Immature natural killer cell (primary cell): ENCODE measurements at regions not wholly inside any gene's neighbourhood (a gene's known extent, or its start where the extent isn't known, plus 50 kb on each side); places are given as distances from the start of the nearest gene placed in this dataset.
A peak's percentile ranks its signal among the peaks of the same experiment; 100 is the strongest.

ENCODE experiments used
- DNase-seq, 3 donors: peaks; one replicate each; pipeline ENCODE4 v3.0.0; 2022; ENCODE audit warnings: mixed read lengths in 1 of 3
- H3K27ac Mint-ChIP-seq, 6 donors: one replicate each; pipeline ENCODE4 v1.8.0; 2020; ENCODE audit warnings: mixed read lengths in 6 of 6, mild to moderate bottlenecking in 5 of 6, inconsistent platforms in 4 of 6, moderate library complexity in 3 of 6
- H3K27me3 Mint-ChIP-seq, 3 donors: one replicate each; pipeline ENCODE4 v1.8.0; 2020 to 2021; ENCODE audit warnings: low read depth in 3 of 3, mild to moderate bottlenecking in 3 of 3, mixed read lengths in 3 of 3, moderate library complexity in 3 of 3, inconsistent platforms in 1 of 3
- H3K36me3 Mint-ChIP-seq, 3 donors: one replicate each; pipeline ENCODE4 v1.8.0; 2020; ENCODE audit warnings: mixed read lengths in 3 of 3, inconsistent platforms in 2 of 3, mild to moderate bottlenecking in 2 of 3
- H3K4me1 Mint-ChIP-seq, 2 donors: one replicate each; pipeline ENCODE4 v1.8.0; 2020; ENCODE audit warnings: inconsistent platforms in 2 of 2, mild to moderate bottlenecking in 2 of 2, mixed read lengths in 2 of 2, moderate library complexity in 1 of 2
- H3K4me3 Mint-ChIP-seq, 5 donors: one replicate each; pipeline ENCODE4 v1.8.0; 2020; ENCODE audit warnings: mild to moderate bottlenecking in 5 of 5, mixed read lengths in 5 of 5, inconsistent platforms in 3 of 5, moderate library complexity in 3 of 5
- H3K9me3 Mint-ChIP-seq, 6 donors: one replicate each; pipeline ENCODE4 v1.8.0; 2020; ENCODE audit warnings: mild to moderate bottlenecking in 6 of 6, mixed read lengths in 6 of 6, inconsistent platforms in 4 of 6, moderate library complexity in 3 of 6

DNA sequence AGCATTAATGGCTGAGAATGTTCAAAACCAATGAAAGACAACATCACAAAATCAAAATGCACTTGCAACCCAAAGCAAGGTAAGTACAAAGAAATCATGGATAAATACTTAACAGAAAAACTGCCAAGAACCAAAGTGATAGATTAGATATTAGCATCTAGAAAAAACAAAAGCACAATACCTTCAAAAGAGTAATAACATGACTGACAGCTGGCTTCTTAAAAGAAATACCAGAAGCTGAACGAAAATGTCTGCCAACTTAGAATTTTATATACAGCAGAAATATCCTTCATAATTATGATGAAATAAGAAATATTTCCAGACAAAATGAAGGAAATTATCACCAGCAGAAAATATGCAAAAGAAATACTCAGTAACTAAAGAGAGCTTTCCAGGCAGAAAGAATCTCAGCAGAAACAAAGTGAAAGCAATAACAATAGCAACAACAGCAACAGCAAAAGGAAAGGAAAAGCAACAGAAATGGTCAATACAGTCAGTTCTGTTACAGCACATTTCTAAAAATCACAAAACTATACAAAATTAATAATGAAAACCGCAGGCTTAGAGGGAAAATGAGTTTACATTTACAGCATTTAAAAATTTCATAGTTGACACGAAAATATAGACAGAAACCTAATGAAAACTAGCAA lies 121.5 kb upstream of the MAN1A1 start:
- peak overlapping the region in 4 of 6 donors; percentile 31 to 61 (median 46) for H3K27ac Mint-ChIP-seq
- H3K4me1 Mint-ChIP-seq = peaks cover 6 to 19% of the 10 kb centered on the region in 2 donors
- H3K27me3 Mint-ChIP-seq = peaks cover 0 to 2% (median 0%) of the 10 kb centered on the region in 3 donors
- H3K9me3 Mint-ChIP-seq = peaks cover 0 to 2% (median 0%) of the 10 kb centered on the region in 6 donors
- no peaks in the 10 kb centered on the region for H3K36me3 Mint-ChIP-seq
- peak overlapping the region in 3 of 5 donors; percentile 42 to 86 (median 54) for H3K4me3 Mint-ChIP-seq
- peak in 1 of 3 donors; percentile 5 for DNase-seq

DNA sequence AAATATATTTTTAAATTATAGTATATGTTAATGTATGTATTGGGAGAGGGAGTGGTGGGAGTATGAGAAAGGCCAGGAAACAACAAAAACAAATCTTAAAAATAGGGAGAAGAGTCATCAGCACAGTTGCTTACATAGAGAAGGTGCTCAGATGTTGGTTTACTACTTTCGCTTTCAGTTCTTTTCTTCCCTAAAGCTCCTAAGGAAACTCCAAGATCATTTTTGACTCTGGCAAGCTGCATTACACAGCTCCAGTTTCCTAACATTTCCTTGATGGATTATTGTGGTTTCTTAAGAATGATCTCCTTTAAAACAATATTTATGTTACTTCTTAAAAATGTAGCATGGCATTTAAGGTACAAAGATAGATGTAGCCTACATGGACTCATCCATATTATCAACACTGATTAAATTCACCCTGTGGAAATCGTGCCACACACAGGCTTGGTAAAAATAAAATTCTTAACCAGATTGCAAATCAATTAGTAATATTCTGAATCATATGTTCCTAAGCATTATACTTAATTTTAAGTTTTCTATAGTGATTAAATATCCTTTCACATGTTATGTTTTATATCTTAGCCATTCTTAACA lies 118.0 kb upstream of the MAN1A1 start:
- Mint-ChIP-seq H3K27me3 (peaks cover 0 to 2% (median 0%) of the 10 kb centered on the region in 3 donors), H3K4me3 (peak overlapping the region in 2 of 5 donors; percentile 19 to 57), H3K9me3 (peaks cover 0 to under 1% (median 0%) of the 10 kb centered on the region in 6 donors), H3K4me1 (peaks cover 8 to 24% of the 10 kb centered on the region in 2 donors), H3K27ac (peak overlapping the region in 1 of 6 donors; percentile 31), H3K36me3 (peaks cover 0 to 5% (median 0%) of the 10 kb centered on the region in 3 donors)
- no peak for DNase-seq

DNA sequence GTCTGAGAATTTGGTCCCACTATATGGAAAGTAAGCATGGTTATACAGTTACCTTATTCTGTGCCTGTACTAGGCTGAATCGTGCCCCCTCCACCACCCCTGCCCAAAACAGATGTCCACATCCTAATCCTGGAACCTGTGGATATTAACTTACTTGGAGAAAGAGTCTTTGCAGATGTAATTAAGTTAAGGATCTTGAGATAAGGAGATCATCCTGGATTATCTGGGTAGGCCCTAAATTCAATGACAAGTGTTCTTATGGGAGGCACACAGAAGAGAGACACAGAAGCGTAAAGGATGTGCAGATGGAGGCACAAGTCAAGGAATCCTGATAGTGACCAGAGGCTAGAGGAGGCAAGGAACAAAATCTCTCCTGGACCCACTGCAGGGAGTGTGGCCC lies 116.7 kb upstream of the MAN1A1 start:
- H3K27me3 Mint-ChIP-seq = peaks cover 0 to 2% (median 0%) of the 10 kb centered on the region in 3 donors
- H3K27ac Mint-ChIP-seq = no peak overlapping the region
- H3K4me3 Mint-ChIP-seq = no peak overlapping the region
- no peak for DNase-seq
- H3K36me3 Mint-ChIP-seq = peaks cover 0 to 8% (median 0%) of the 10 kb centered on the region in 3 donors
- peaks cover 8 to 24% of the 10 kb centered on the region in 2 donors for H3K4me1 Mint-ChIP-seq
- no peaks in the 10 kb centered on the region for H3K9me3 Mint-ChIP-seq

DNA sequence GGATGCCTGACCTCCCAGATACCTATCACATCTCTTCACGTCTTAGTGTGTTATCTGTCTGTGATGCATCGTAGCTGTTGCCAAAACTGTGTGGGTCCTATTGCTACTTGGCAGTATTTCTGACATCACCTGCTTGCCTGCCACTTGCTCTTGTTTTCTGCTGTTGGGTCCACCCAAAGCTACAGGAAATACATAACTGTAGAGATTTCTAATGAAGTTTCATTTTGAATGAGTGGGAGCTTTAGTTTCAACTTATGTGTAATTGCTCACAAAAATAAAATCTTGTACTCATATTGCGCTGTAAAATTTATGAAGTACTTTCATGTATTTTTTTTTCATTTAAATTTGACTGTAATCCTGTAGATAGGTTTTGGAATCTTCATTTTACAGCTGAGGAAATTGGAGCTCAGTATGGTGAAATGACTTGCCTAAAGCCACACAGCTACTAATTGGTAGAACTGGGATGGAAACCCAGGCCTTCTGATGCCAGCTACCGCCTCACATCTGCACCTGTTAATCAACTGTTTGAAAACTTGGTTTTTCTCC lies 113.6 kb upstream of the MAN1A1 start:
- Mint-ChIP-seq H3K27ac (peak overlapping the region in 1 of 6 donors; percentile 50), H3K36me3 (peaks cover 0 to 12% (median 0%) of the 10 kb centered on the region in 3 donors), H3K4me3 (no peak overlapping the region), H3K4me1 (peaks cover 8 to 19% of the 10 kb centered on the region in 2 donors), H3K9me3 (peaks cover 0 to 3% (median 0%) of the 10 kb centered on the region in 6 donors), H3K27me3 (peaks cover 0 to 2% (median 1%) of the 10 kb centered on the region in 3 donors)
- peak in 1 of 3 donors; percentile 4 for DNase-seq

DNA sequence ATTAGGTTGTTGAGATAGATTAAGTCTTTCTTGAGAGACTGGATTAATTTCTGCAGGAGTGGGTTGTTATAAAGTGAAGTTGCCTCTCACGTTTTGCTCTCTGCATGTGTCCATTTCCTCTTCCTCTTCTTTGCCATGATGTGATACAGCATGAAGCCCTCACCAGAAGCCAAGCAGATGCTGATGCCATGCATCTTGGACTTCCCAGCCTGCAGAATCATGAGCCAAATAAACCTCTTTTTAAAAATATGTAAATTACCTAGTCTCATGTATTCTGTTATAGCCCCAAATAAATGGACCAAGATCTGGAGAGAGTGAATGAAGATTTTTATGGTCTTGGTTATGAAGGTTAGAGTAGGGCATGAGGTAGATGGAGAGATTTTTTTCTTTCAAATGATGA lies 111.6 kb upstream of the MAN1A1 start:
- Mint-ChIP-seq H3K36me3 (peaks cover 0 to 12% (median 0%) of the 10 kb centered on the region in 3 donors), H3K9me3 (peaks cover 0 to 3% (median 0%) of the 10 kb centered on the region in 6 donors), H3K27me3 (peaks cover 0 to 2% (median 1%) of the 10 kb centered on the region in 3 donors), H3K4me3 (no peak overlapping the region), H3K27ac (no peak overlapping the region), H3K4me1 (peaks cover 2 to 6% of the 10 kb centered on the region in 2 donors)
- no peak for DNase-seq

DNA sequence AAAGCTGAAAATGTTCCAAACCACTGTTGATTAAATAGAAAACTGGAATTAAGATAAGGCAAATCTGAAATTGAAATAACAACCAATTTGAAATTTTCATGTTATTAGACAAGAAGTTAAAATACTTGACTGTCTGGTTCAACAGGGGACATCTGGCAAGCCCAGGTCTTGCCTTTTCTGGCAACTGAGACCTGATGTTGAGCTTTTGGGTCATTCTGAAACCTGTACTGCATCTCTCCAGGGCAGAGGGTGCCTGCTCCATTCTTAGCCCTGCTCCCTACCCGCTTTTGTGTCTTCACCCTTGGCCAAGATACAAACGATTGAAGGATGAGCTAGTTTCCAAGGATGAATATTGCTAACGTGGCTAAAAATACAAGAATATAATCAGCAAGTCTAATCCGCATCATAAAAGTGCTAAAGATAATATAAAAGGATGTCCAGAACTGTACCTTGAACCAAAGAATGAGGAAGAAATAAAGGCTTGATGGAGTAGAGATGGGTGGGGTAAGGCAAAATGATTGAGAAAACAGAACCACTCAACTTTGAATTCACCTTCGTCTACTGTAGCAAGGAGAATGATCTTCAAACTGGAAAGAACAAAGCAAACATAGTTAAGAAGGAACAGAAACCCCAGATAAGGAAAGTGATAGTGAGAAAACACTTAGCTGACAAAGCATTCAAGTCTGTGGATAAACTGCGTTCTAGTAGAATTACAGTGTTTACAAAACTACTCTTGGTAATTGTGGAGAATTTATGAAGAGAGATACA lies 109.8 kb upstream of the MAN1A1 start:
- Mint-ChIP-seq H3K27ac (no peak overlapping the region), H3K36me3 (peaks cover 0 to 7% (median 0%) of the 10 kb centered on the region in 3 donors)
- no peak for DNase-seq

DNA sequence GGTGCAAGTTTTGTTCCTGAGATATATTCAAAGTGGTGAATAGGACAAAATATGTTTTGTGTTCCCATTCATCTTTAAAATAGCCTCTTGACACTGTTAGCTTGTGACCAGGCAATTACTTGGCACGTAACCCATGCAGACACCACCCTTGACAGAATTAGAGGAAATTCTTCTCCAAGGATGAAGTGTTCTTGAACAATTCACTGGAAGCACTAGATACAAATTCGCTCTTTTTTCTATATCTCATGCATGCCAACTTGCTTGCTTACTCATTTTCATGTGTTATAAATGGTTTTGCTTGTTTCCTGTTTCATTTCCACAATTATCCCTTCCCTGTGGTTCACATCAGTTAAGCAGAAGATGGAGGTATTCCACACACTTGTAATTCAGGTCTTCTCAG lies 105.2 kb upstream of the MAN1A1 start:
- H3K4me3 Mint-ChIP-seq = no peak overlapping the region
- H3K4me1 Mint-ChIP-seq = no peaks in the 10 kb centered on the region

More for the DNA sequence above, 109.8 kb upstream of the MAN1A1 start:
- H3K9me3 Mint-ChIP-seq = peaks cover 0 to 3% (median 0%) of the 10 kb centered on the region in 6 donors
- H3K27me3 Mint-ChIP-seq = peaks cover 0 to 2% (median 1%) of the 10 kb centered on the region in 3 donors
- no peak overlapping the region for H3K4me3 Mint-ChIP-seq
- peaks cover 2 to 6% of the 10 kb centered on the region in 2 donors for H3K4me1 Mint-ChIP-seq

DNA sequence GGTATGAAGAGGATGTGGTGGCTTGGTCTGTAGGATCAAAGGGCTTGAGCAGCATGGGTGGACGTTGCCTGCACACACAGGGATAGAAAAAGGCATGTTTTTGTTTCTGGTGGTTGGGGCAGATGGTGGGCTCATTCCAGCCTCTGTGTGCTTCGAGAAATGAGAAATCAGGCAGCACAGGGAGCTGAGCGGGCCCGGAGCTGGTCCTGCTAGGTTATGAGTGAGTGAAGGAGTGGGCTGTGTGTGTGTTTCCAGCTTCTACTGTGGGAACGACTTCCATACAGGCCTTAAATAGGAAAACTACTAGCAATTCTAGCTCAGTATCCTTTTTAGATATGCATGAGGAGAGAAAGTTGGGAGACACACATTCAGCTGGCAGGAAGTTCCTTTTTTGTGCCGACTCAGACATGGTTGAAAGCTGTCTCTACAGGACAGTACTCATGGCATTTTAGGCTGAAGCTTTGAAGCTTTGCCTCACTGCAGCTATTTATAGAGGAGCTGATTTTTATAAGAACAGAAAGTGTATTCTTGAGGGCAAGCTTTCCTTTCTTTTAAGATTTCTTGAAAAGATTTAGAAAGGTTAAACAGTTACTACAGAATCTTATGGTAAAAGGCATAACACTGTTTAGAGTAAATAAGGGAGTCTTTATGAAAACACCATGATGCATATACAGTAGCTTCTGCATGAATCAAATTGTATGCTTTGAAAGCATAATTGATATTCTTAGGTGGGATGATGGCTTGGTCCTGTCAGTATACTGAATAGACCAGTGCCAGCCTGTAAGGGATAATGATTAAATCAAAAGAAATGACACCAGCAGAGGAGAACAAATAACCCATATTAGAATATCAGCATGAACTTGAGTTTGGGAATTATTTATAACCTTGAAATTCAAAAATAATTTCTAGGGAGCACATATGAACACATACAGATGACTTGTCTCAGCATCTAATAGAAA lies 104.0 kb upstream of the MAN1A1 start:
- DNase-seq = no peak
- Mint-ChIP-seq H3K4me3 (no peak overlapping the region), H3K27me3 (peaks cover 0 to 2% (median under 1%) of the 10 kb centered on the region in 3 donors), H3K4me1 (no peaks in the 10 kb centered on the region), H3K9me3 (peaks cover 0 to 3% (median 0%) of the 10 kb centered on the region in 6 donors), H3K36me3 (peaks cover 0 to 3% (median 0%) of the 10 kb centered on the region in 3 donors), H3K27ac (no peak overlapping the region)

More for the DNA sequence above, 105.2 kb upstream of the MAN1A1 start:
- no peak for DNase-seq
- Mint-ChIP-seq H3K9me3 (peaks cover 0 to 3% (median 0%) of the 10 kb centered on the region in 6 donors), H3K27ac (no peak overlapping the region), H3K27me3 (peaks cover 0 to 4% (median 1%) of the 10 kb centered on the region in 3 donors), H3K36me3 (peaks cover 0 to 3% (median 0%) of the 10 kb centered on the region in 3 donors)

DNA sequence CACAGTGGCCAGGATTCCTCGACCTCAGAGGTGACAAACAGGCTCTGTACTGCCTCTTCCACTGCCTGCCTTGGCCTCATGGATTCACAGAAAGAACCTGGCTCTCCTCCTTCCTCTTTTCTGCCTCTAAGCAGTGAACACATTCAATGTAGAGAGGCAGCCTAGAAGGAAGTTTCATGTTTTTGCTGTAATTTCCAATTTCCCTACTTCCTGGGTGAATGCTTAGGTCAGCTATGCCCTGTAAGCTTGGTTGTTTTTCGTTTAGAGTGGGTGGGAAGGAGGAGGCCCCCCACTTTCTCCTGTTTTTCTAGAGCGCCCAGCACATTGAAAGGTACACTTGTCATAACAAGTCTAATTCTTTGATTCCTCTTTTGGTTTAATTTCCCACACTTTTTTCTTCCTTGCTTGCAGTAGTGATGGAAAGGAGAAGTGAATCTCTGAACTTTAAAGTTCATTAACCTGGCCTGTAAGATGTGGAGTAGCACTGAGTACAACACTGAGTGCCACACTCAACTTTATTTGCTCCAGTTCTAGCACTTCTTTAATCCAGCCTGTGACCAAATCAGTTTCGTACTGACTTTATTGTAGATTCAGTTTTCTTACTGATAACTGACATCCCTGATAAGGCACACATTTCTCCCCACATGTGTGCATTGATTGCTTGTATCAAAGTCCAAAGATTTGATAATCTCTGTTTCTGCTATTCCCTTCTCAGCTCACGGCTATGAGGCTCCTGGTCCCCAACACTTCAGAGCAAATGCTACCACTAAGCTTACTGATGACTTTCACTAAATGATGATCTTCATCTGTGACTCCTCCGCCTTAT lies 100.0 kb upstream of the MAN1A1 start:
- Mint-ChIP-seq H3K36me3 (peaks cover 0 to 3% (median 0%) of the 10 kb centered on the region in 3 donors), H3K9me3 (peaks cover 0 to 3% (median 0%) of the 10 kb centered on the region in 6 donors), H3K4me3 (no peak overlapping the region), H3K4me1 (no peaks in the 10 kb centered on the region), H3K27me3 (peaks cover 0 to 2% (median 0%) of the 10 kb centered on the region in 3 donors), H3K27ac (peak overlapping the region in 1 of 6 donors; percentile 0)
- DNase-seq = no peak

DNA sequence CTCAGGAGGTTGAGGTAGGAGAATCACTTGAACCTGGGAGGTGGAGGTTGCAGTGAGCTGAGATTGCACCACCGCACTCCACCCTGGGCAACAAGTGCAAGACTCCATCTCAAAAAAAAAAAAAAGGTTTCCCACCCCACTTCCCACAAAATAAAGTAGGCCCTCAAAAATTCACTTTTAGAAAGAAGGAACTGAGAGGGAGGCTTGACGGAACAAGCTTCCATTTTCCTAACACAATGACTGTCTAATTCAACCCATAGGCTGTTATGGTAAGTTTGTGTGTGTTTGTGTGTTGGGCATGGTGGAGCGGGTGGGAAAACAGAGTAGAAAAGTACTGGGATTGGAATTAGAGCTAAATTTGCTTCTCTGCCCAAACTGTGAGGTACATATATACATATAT lies 98.4 kb upstream of the MAN1A1 start:
- no peak overlapping the region for H3K27ac Mint-ChIP-seq
- H3K27me3 Mint-ChIP-seq = peaks cover 0 to 4% (median 0%) of the 10 kb centered on the region in 3 donors
- no peak overlapping the region for H3K4me3 Mint-ChIP-seq
- no peak for DNase-seq
- H3K4me1 Mint-ChIP-seq = no peaks in the 10 kb centered on the region
- peaks cover 0 to 2% (median 0%) of the 10 kb centered on the region in 6 donors for H3K9me3 Mint-ChIP-seq
- H3K36me3 Mint-ChIP-seq = peaks cover 0 to 3% (median 3%) of the 10 kb centered on the region in 3 donors

DNA sequence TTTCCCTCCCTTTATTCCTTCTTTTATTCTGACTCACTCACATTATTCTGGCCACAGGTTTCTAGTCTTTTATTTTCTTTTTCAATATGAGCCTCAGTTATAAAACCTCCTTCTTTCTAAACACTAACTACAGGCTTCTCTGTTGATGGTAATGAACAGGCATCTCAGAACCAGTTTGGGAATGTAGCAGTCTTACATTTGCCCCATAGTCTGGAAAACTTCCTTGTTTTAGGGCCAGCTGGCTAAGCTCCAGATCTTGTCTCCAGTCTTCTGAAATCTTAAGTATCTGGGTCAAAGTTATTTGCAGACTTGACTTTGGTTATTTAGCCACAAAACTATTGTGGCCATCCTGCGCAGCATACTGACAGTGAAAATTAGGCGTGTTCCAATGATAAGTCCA lies 97.0 kb upstream of the MAN1A1 start:
- no peaks in the 10 kb centered on the region for H3K4me1 Mint-ChIP-seq
- peaks cover 0 to 3% (median 3%) of the 10 kb centered on the region in 3 donors for H3K36me3 Mint-ChIP-seq
- H3K27ac Mint-ChIP-seq = peak overlapping the region in 1 of 6 donors; percentile 41
- no peak overlapping the region for H3K4me3 Mint-ChIP-seq
- H3K27me3 Mint-ChIP-seq = peaks cover 0 to 2% (median 0%) of the 10 kb centered on the region in 3 donors
- no peak for DNase-seq
- peaks cover 0 to 3% (median 0%) of the 10 kb centered on the region in 6 donors for H3K9me3 Mint-ChIP-seq

DNA sequence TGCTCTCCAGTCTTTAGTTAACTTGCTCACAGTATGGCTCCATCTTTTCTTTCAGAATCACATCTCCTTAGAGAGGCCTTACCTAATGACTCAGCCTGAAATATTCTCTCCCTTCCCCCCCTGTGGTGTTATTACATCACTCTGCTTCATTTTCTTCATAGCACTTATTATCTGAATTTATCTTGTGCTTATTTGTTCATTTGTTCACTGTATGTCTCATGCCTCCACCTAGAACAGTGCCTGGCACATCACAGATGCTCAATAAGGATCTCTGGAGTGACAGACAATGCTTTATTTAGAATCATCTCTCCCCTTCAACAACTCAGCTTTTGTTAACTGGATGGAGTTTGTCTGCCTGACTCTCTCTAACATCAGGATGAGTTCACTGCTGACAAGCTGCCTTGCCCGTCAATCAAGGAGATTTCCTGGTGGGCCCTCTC lies 96.6 kb upstream of the MAN1A1 start:
- H3K4me1 Mint-ChIP-seq = no peaks in the 10 kb centered on the region
- peaks cover 0 to 3% (median 3%) of the 10 kb centered on the region in 3 donors for H3K36me3 Mint-ChIP-seq
- H3K4me3 Mint-ChIP-seq = no peak overlapping the region
- no peak for DNase-seq
- H3K9me3 Mint-ChIP-seq = peaks cover 0 to 3% (median 0%) of the 10 kb centered on the region in 6 donors
- H3K27ac Mint-ChIP-seq = no peak overlapping the region
- peaks cover 0 to 2% (median 0%) of the 10 kb centered on the region in 3 donors for H3K27me3 Mint-ChIP-seq
